PC-9 (cell line): ENCODE measurements at regions not wholly inside any gene's neighbourhood (a gene's known extent, or its start where the extent isn't known, plus 50 kb on each side); places are given as distances from the start of the nearest gene placed in this dataset.

Source experiments
- BruUV-seq: library from RNA; stranded (reverse); fragments of 400-500 nt; replicated peaks from 2 replicates; lab custom pipeline; 2021; lab: Mats Ljungman, UMichigan
- CTCF ChIA-PET: fragments of 300-600 bp; sonication (Branson Sonifier 250); formaldehyde crosslinking; loops from one replicate; lab custom pipeline; 2022; ENCODE audit warnings: antibody characterized with exemption; lab: Charles Lee
- POLR2A ChIA-PET: fragments of 300-600 bp; sonication (Branson Sonifier 250); formaldehyde crosslinking; loops from one replicate; lab custom pipeline; 2022; ENCODE audit warnings: antibody characterized with exemption; ENCODE audit not compliant: unreplicated experiment; lab: Charles Lee
- DNase-seq, 2 experiments: peaks; one replicate each; pipeline versions ENCODE4 v3.0.0 to v3.0.0-alpha.2; 2015 to 2022; ENCODE audit warnings: mixed read lengths in 1 of 2
- H2AFZ ChIP-seq: fragments of 200-600 bp; sonication (generic); 2 replicates; pipeline ENCODE4 v1.8.1; 2017; ENCODE audit warnings: antibody characterized with exemption
- H3F3A ChIP-seq: fragments of 200-600 bp; sonication (generic); 2 replicates; pipeline ENCODE4 v1.8.1; 2017; ENCODE audit warnings: antibody characterized with exemption, mild to moderate bottlenecking, low read depth; ENCODE audit not compliant: insufficient read depth
- H3K27ac ChIP-seq: fragments of 200-600 bp; sonication (generic); 2 replicates; pipeline ENCODE4 v1.6.1; 2016; ENCODE audit warnings: mixed run types
- H3K27me3 ChIP-seq: fragments of 200-600 bp; sonication (generic); 2 replicates; pipeline ENCODE4 v1.6.1; 2016; ENCODE audit warnings: low read depth, mixed run types; ENCODE audit not compliant: insufficient read depth
- H3K36me3 ChIP-seq: fragments of 200-600 bp; sonication (generic); 2 replicates; pipeline ENCODE4 v1.6.1; 2016; ENCODE audit warnings: low read depth, mixed run types
- H3K4me1 ChIP-seq: fragments of 200-600 bp; sonication (generic); replicated peaks from 2 replicates; pipeline ENCODE4 v1.6.1; 2016; ENCODE audit warnings: mixed run types; ENCODE audit not compliant: insufficient read depth
- H3K4me2 ChIP-seq: fragments of 200-600 bp; sonication (generic); 2 replicates; pipeline ENCODE4 v1.6.1; 2017; ENCODE audit warnings: mixed run types
- H3K4me3 ChIP-seq: fragments of 200-600 bp; sonication (generic); 2 replicates; pipeline ENCODE4 v1.6.1; 2016; ENCODE audit warnings: mixed run types
- H3K79me2 ChIP-seq: fragments of 200-600 bp; sonication (generic); 2 replicates; pipeline ENCODE4 v1.6.1; 2017; ENCODE audit warnings: low read depth, mixed run types
- H3K9me2 ChIP-seq: fragments of 200-600 bp; sonication (generic); 2 replicates; pipeline ENCODE4 v1.8.1; 2017; ENCODE audit warnings: mild to moderate bottlenecking; ENCODE audit not compliant: insufficient read depth
- H3K9me3 ChIP-seq: fragments of 200-600 bp; sonication (generic); 2 replicates; pipeline ENCODE4 v1.8.1; 2016; ENCODE audit warnings: low read depth; ENCODE audit not compliant: insufficient read depth
- H4K20me1 ChIP-seq: fragments of 200-600 bp; sonication (generic); 2 replicates; pipeline ENCODE4 v1.8.1; 2017; ENCODE audit not compliant: insufficient read depth
- EZH2 ChIP-seq: fragments of 200-600 bp; sonication (generic); IDR thresholded peaks from 2 replicates; pipeline ENCODE4 v1.8.0; 2017; ENCODE audit warnings: antibody characterized with exemption, low read depth
- intact Hi-C: fragments of 100-400 bp; cut with micrococcal nuclease; formaldehyde crosslinking; loops from one replicate; pipeline ENCODE4 v1.10.0; 2022; ENCODE audit not compliant: unreplicated experiment
- TF ChIP-seq, protein P1 (sequence below): fragments of 200-600 bp; sonication (generic); conservative IDR thresholded peaks from 2 replicates; pipeline ENCODE4 v1.6.1; 2017; ENCODE audit warnings: mixed run types, antibody characterized with exemption, mild to moderate bottlenecking, moderate library complexity

DNA sequence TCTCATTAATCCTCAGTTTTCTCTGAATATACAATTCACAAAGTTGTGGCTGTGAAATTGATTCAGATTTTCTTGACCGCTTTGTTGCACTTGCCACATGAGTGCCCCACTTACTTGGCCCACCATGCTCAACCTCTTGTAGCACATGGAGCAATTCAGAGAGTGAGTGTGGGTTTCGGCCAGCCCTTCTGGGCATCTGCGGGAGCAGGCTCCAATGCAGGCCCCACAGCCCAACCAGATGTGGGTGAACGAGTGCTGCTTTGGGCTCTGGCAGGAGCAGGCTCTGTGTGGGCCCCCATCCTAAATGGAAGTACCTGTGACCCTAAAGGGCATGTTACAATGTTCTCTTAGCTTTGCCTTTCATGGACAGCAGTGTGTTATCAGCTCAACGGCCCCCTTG lies 2338.6 kb downstream of the LRRC4C start:
- no peaks in the 10 kb centered on the region for H3K9me3 ChIP-seq
- H2AFZ ChIP-seq = no peak overlapping the region
- POLR2A ChIA-PET = no interaction called here
- H3K36me3 ChIP-seq = no peaks in the 10 kb centered on the region
- no TSS peak for BruUV-seq
- H3F3A ChIP-seq = no peaks in the 10 kb centered on the region
- no peak overlapping the region for H3K4me2 ChIP-seq
- DNase-seq = no peak
- H3K9me2 ChIP-seq = no peaks in the 10 kb centered on the region
- H3K4me3 ChIP-seq = no peak overlapping the region
- H3K27ac ChIP-seq = no peak overlapping the region
- H3K4me1 ChIP-seq = no peaks in the 10 kb centered on the region
- H3K27me3 ChIP-seq = no peaks in the 10 kb centered on the region
- CTCF ChIA-PET = no interaction called here
- no peaks in the 10 kb centered on the region for H4K20me1 ChIP-seq
- H3K79me2 ChIP-seq = no peaks in the 10 kb centered on the region
- TF ChIP-seq EZH2 = no peak
- TF ChIP-seq, protein P1, sequence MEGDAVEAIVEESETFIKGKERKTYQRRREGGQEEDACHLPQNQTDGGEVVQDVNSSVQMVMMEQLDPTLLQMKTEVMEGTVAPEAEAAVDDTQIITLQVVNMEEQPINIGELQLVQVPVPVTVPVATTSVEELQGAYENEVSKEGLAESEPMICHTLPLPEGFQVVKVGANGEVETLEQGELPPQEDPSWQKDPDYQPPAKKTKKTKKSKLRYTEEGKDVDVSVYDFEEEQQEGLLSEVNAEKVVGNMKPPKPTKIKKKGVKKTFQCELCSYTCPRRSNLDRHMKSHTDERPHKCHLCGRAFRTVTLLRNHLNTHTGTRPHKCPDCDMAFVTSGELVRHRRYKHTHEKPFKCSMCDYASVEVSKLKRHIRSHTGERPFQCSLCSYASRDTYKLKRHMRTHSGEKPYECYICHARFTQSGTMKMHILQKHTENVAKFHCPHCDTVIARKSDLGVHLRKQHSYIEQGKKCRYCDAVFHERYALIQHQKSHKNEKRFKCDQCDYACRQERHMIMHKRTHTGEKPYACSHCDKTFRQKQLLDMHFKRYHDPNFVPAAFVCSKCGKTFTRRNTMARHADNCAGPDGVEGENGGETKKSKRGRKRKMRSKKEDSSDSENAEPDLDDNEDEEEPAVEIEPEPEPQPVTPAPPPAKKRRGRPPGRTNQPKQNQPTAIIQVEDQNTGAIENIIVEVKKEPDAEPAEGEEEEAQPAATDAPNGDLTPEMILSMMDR = no peak
- intact Hi-C loops = no loop called here

- CTCF ChIA-PET = no interaction called here
- no peak overlapping the region for H3K4me2 ChIP-seq
- no peaks in the 10 kb centered on the region for H3K36me3 ChIP-seq
- no peaks in the 10 kb centered on the region for H3K27me3 ChIP-seq
- H3K79me2 ChIP-seq = no peaks in the 10 kb centered on the region
- intact Hi-C loops = no loop called here
- no peak overlapping the region for H2AFZ ChIP-seq
- no TSS peak for BruUV-seq
- H3F3A ChIP-seq = no peaks in the 10 kb centered on the region
- no peak for TF ChIP-seq EZH2
- TF ChIP-seq, protein P1 = no peak
- no peaks in the 10 kb centered on the region for H4K20me1 ChIP-seq
- POLR2A ChIA-PET = no interaction called here
- DNase-seq = no peak
- no peak overlapping the region for H3K27ac ChIP-seq
- H3K9me2 ChIP-seq = no peaks in the 10 kb centered on the region
- H3K9me3 ChIP-seq = no peaks in the 10 kb centered on the region
- H3K4me3 ChIP-seq = no peak overlapping the region
- no peaks in the 10 kb centered on the region for H3K4me1 ChIP-seq
Measured at GRCh38 chr11:39113606-39114005, 2345.8 kb downstream of the LRRC4C start.

DNA sequence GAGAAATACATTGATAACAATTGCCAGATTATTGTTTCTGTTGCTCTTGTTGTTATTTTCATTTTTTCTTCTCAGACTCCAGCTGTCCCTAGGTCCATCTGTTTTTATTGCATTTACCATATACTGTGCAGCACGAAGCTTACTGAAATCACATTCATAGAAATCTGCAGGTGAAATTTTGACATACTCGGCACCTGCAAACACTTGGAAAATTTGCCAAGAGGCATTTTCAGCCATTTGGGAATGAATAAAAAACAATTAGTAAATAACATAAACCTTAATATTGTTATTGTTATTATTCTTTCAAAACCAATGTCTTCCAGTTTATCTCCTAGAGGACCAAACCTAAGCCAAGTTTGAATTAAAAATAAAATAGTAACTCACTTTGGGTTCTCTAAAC lies 2357.2 kb downstream of the LRRC4C start:
- POLR2A ChIA-PET = no interaction called here
- DNase-seq = no peak
- no TSS peak for BruUV-seq
- Histone ChIP-seq H3K27ac (no peak overlapping the region), H3K79me2 (no peaks in the 10 kb centered on the region), H4K20me1 (no peaks in the 10 kb centered on the region), H3K4me2 (no peak overlapping the region), H3K4me1 (no peaks in the 10 kb centered on the region), H3K9me3 (peaks cover 7% of the 10 kb centered on the region; the same call in 1 of the 2 replicates), H3K36me3 (no peaks in the 10 kb centered on the region), H2AFZ (no peak overlapping the region), H3K9me2 (no peaks in the 10 kb centered on the region), H3F3A (no peaks in the 10 kb centered on the region), H3K4me3 (no peak overlapping the region), H3K27me3 (no peaks in the 10 kb centered on the region)
- intact Hi-C loops = no loop called here
- CTCF ChIA-PET = no interaction called here
- TF ChIP-seq EZH2 = no peak
- TF ChIP-seq, protein P1 = no peak
